AG09319 (cell line): ENCODE measurements at regions not wholly inside any gene's neighbourhood (a gene's known extent, or its start where the extent isn't known, plus 50 kb on each side); places are given as distances from the start of the nearest gene placed in this dataset.

ENCODE experiments used
- DNase-seq: peaks from one replicate; pipeline ENCODE4 v3.0.0-alpha.2; 2010; ENCODE audit warnings: low read depth; ENCODE audit errors: extremely low read depth
- CTCF ChIP-seq: IDR thresholded peaks from 2 replicates; pipeline ENCODE4 v1.5.1; 2011; ENCODE audit warnings: low read depth, mild to moderate bottlenecking, inconsistent platforms, low read length, moderate library complexity

GRCh38 chr3:167958141-167958540 lies 137.6 kb downstream of the GOLIM4 start:
- TF ChIP-seq CTCF: no peak
- no peak for DNase-seq

- TF ChIP-seq CTCF: no peak
- no peak for DNase-seq
These were observed 142.8 kb downstream of the GOLIM4 start for GRCh38 chr3:167952969-167953368.

GRCh38 chr3:167950212-167950611 lies 145.5 kb downstream of the GOLIM4 start:
- DNase-seq: no peak
- no peak for TF ChIP-seq CTCF

GRCh38 chr3:167941234-167941995 lies 154.3 kb downstream of the GOLIM4 start:
- DNase-seq: peak; percentile 64
- TF ChIP-seq CTCF: no peak

- TF ChIP-seq CTCF: no peak
- no peak for DNase-seq
These were observed 155.5 kb downstream of the GOLIM4 start for GRCh38 chr3:167940241-167940640.

- TF ChIP-seq CTCF: no peak
- no peak for DNase-seq
These were observed 157.2 kb downstream of the GOLIM4 start for GRCh38 chr3:167938516-167938915.

GRCh38 chr3:167936019-167936418 lies 159.7 kb downstream of the GOLIM4 start:
- no peak for TF ChIP-seq CTCF
- DNase-seq: no peak
